ENCODE measurements at regions not wholly inside any gene's neighbourhood (a gene's known extent, or its start where the extent isn't known, plus 50 kb on each side); places are given as distances from the start of the nearest gene placed in this dataset.

GRCh38 chr7:124992851-124993562 is 63.4 kb upstream of the POT1 start:
- TF ChIP-seq BCL6 (CRISPR knock-in tag; IDR thresholded peaks at IDR 0.05) (no peak), ID3 (CRISPR knock-in tag; IDR thresholded peaks at IDR 0.05) (no peak), ID3 (tag; IDR thresholded peaks at IDR 0.05) (no peak), FOXP1 (CRISPR knock-in tag; IDR thresholded peaks at IDR 0.05) (no peak), SIX5 (IDR thresholded peaks at IDR 0.05; ENCODE audit: borderline replicate concordance in 1 of 2, insufficient read depth in 1 of 2, low read depth in 1 of 2, low read length in 2 of 2) (no peak), ZKSCAN3 (CRISPR knock-in tag; IDR thresholded peaks at IDR 0.05) (no peak), ZNF444 (CRISPR knock-in tag; IDR thresholded peaks at IDR 0.05) (no peak)
